HG03097 (cell line): ENCODE measurements at regions not wholly inside any gene's neighbourhood (a gene's known extent, or its start where the extent isn't known, plus 50 kb on each side); places are given as distances from the start of the nearest gene placed in this dataset.
"Not testable (repeated sequence)": the region's sequence is repeated elsewhere in the genome, so short reads cannot be mapped to it uniquely, and the experiment has no call there.

ENCODE experiments used
- ATAC-seq: cut with Tn5 transposase; IDR thresholded peaks from one replicate; pipeline ENCODE4 v1.9.1; 2021; ENCODE audit not compliant: unreplicated experiment, low FRiP score

DNA sequence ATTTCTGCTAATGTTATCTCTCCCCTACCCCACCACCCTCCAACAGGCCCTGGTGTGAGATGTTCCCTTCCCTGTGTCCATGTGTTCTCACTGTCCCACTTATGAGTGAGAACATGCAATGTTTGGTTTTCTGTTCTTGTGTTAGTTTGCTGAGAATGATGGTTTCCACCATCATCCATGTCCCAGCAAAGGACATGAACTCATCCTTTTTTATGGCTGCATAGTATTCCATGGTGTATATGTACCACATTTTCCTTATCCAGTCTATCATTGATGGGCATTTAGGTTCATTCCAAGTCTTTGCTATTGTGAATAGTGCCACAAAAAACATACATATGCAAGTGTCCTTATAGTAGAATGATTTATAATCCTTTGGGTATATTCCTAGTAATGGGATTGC, 104.5 kb downstream of the ZNF33B start:
- not testable (repeated sequence) for ATAC-seq

DNA sequence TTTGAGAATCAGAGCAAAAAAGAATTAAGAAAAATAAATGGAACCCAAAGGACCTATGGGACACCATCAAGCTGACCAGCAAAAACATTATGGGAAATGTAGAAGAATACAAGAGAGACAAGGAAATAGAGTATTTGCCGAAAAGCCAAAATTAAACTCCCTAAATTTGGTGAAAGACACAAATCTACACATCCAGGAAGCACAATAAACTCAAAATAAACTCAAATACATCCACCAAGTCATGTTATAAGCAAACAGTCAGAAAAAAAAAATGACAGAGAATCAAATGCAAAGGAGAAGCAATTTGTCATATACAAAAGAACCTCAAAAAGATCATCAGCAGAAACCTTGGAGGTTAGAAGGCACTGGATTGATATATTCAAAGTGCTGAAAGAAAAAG, 105.4 kb downstream of the ZNF33B start:
- ATAC-seq: no peak

DNA sequence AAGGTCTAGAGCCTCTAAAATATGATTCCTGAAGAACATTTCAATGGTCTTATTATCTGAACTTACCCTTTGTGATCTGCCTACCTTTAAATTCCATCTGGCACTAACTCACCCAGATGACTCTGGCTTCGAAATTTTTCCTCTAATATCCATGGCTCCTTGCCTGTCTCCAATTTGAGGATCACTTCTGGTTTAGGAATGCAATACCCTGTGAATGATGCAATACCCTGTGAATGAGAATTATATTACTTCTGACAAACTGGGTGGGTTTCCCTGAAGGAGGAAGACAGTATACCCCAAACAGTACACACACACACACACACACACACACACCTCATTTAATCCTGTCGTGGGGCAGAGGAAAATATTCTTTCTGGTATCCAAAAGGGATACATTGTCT, 115.3 kb downstream of the ZNF33B start:
- ATAC-seq: no peak

DNA sequence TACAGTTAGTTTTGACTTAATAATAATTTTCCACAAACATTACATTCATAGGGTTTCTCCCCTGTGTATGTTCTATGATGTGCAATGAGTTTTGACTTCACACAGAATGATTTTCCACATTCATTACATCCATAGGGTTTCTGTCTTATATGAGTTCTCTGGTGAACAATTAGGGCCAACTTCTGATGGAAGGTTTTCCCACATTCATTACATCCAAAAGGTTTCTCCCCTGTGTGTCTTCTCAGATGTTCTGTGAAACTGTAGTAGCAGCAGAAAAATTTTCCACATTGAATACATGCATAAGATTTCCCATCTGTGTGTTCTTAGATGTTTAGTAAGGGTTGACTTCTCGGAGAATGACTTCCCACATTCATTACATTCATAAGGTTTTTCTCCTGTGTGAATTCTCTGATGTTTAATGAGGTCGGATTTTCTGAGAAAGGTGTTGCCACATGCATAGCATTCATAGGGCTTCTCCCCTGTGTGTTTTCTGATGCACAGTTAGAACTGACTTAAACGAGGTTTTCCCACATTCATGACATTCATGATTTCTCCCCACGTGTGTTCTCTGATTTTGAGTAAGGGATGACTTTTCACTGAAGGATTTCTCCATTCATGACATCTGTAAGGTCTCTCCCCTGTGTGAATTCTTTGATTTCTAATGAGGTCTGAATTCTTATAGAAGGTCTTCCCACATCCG, 118.5 kb downstream of the ZNF33B start:
- no peak for ATAC-seq

DNA sequence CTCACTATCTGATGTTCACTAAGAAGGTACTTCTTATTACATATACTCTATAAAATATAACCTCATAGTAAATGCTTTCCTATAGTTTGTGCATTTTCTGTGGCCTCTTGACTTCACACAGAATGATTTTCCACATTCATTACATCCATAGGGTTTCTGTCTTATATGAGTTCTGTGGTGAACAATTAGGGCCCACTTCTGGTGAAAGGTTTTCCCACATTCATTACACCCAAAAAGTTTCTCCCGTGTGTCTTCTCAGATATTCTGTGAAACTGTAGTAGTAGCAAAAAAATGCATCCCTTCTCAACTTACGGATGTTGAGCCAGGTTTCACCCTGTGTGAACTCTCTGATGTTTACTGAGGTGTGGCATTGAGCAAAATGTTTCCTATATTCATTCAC, 119.3 kb downstream of the ZNF33B start:
- no peak for ATAC-seq

DNA sequence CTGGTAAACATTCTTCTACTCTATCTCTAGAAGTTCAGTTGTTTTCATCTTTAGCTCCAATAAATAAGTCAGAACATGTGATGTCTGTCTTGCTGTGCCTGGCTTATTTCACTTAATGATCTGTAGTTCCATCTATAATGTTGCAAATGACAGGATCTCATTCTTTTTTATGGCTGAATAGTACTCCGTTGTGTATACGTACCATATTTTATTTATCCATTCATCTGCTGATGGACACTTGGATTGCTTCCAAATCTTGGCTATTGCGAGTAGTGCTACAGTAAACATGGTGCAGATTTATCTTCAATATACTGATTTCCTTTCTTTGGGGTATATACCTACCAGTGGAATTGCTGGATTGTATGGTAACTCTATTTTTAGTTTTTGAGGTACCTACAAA, 124.4 kb downstream of the ZNF33B start:
- no peak for ATAC-seq

DNA sequence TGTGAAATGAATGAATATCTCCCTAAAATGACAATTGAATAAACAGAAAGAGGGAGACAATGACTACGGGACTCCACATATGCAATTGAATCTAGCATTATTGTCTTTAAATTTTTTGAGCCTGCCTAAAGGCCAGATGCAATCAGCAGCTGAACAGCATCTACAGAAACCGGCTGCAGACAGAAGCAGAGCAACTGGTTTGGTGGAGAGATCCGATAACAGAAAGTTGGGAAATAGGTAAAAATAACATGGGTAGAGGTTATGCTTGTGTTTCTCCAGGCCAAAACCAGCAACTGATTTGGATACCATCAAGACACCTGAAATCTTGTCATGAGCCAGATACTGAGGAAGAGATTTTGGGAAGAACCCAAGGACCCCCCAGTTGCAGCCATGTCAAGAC, 146.6 kb downstream of the ZNF33B start:
- no peak for ATAC-seq

DNA sequence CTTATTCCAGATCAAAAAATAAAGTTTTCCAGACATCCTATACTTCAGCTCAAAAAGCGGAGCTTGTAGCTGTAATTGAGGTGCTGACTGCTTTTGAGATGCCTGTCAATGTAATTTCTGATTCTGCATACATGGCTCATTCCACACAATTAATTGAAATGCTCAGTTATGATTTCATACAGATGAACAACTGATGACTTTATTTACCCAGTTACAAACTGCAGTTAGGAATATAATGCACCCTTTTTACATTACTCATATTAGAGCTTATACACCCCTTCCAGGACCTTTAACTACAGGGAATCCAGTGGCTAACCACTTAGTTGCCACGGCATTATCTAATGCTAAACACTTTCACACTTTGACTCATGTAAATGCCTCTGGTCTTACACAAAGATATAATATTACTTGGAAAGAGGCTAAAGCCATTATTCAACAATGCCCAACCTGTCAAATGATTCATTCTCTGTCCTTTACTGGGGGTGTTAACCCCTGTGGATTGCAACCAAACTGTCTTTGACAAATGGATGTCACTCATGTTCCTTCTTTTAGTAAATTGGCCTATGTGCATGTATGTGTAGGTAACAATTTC, 147.3 kb downstream of the ZNF33B start:
- no peak for ATAC-seq

DNA sequence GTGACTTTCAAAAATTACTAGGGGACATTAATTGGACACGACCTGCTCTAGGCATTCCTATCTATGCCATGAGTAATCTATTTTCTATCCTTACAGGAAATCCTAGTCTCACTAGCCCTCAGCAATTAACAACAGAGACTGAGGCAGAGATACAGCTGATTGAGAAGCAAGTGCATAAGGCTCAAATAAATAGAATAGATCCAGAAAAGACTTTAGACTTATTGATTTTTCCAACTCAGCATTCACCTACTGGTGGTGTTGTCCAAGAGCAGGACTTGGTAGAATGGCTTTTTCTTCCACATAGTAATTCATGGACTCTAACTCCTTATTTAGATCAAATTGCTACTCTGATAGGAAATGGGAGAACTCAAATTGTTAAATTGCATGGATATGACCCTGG, 148.0 kb downstream of the ZNF33B start:
- no peak for ATAC-seq

DNA sequence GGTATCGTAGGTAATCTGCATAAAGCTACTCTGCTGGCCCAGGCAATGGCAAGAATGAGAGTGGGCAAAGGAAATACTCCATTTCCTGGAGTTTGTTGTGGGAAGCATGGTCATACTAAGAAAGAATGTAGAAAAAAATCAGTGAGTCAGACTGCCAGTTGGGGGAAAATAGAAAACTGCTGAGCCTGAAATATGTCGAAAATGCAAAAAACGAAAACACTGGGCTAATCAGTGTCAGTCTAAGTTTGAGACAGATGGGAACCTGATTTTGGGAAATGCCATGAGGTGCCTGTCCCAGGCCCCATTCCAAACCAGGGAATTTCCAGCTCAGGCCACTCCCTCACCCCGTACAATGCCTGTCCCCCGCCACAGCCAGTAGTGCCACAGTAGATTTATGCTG, 150.0 kb downstream of the ZNF33B start:
- ATAC-seq: no peak

DNA sequence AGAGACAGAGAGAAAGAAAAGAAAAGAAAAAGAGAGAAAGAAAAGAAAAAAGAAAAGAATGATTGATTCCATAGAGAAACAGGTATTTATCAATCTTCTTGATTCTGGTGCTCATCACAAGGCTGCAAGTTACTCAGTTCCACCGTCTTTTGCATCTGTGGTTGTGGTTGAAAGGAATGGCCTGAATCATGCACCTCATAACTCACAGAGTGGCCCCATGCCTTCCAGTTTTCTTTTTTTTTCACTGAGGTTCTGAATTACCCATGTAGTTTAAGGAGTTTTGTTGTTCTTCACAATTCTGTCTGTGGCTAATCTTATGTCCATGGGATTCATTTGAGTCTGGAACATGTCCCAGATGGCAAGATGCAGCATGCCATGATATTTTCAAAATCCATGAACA, 156.0 kb downstream of the ZNF33B start:
- ATAC-seq: no peak

DNA sequence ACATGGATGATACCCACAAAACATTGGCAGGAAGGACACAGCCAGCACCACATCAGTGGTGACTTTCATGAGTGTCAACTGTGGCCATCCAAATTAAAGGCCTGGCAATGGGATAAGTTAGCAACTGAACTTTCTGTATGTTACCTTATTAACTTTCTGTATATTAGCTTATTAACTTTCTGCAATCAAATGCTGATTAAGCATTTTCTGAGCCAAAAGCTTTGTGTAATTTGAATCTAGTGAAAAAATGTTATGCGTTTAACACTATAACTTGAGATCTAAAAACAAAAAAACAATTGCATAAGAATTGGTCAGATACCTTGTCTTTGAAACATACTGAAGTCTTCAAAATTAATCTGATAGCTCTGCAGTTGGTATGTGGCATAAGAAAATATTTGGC, 159.3 kb downstream of the ZNF33B start:
- no peak for ATAC-seq

DNA sequence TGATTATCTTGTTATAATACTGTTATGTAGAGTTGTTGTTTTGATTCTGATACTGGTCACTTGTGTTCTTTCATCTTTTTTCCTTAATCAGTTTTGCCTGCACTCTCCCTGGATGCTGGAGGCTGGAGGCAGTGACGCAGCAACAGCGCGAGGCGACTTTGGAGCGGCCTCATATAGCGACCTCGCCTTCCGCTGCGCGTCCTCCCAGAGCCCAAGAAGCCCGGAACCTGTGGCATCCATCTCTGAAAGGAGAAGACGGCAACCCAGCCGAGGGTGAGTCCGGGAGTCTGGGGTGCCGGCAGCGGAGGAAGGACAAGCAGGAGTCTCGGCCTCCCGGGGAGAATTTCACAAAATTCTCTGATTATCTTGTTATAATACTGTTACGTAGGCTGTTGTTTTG, 161.2 kb downstream of the ZNF33B start:
- no peak for ATAC-seq

DNA sequence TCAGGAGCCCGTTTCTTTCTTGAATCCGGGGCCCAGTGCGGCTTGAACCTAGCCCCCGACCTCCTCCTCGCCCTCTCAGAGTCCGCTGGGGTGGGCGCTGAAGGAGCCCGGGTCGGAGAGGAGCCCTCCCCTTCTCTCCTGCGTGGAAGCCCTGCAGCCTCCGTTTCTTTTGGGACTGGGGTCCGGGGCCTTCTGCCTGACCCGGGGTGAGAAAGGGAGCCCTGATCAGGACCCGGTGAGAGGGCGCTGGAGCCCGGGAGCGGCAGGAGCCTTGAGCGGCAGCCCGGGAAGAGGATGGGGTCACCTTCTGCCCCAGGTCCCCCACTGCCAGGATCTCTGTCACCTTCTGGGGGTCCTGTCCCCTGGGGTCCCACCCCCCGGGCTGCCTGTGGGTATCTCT, 162.3 kb downstream of the ZNF33B start:
- no peak for ATAC-seq

DNA sequence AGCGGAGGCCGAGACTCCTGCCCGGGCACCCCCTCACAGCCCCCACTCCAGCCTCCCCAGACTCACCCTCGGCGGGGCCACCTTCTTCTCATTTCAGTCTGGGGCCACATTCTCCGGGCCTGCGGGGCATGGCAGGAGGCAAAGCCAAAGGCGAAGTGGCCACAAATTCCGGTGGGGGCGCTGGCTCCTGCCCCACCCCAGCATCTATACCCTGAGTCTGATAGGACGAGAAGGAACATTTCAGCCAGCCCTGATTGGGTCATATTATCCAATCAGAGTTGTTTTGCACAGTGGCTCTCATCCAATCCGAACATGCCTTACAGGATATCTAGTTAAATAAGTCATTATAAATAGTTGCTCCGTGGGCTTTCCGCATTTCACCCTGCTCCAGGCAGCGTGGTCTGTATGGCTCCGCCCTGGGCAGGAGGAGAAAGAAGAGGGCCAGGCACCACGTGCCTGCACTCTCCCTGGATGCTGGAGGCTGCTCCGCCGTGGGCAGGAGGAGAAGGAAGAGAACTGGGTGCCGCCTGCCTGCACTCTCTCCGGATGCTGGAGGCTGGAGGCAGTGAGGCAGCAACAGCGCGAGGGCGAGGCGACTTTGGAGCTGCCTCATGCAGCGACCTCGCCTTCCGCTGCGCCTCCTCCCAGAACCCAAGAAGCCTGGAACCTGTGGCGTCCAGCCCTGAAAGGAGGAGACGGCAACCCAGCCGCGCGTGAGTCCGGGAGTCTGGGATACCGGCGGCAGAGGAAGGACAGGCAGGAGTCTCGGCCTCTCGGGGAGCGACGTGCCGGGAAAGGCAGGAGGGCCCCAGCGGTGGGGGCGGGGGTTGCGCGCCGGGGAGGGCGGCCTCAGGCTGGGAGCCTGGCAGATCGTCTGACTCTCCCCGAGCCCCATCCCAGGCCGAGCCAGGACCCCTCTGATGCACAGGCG, 162.9 kb downstream of the ZNF33B start:
- ATAC-seq: no peak

DNA sequence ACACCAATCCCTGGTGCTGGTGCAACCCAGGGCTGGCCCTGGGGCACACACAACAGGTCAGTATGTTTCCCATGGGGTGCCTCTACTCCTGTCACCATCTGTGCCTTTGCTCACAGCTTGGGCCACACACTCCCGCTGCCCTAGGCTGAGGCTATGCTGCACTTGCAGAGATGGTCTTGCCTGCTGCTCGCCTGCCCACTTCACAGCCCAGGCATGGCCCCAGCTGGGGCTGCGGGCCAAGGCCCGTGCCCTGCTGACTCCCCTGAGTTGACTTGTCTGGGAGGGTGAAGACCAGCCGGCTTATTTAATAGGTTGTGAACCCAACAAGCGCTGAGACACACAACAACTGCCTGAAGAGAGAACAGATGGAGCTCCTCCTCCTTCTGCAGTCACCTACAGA, 184.1 kb downstream of the ZNF33B start:
- ATAC-seq: no peak

DNA sequence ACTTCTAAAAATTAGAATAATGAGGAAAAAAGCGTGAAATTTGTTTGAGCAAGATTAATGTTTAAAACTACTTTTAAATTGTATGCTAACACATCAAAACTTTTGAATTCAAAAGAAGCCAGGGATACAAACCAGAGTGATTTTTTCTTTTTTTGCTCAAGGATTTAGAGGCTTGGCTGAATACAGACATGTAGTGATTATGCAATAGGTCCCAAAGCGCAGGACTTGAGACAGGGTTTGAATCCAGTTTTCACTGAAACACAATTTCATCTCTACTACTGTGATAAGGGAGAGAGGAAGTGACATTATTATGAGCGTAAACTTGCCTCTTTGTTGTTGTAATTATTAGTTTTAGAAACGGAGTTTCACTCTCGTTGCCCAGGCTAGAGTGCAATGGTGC, 207.3 kb downstream of the ZNF33B start:
- ATAC-seq: no peak

DNA sequence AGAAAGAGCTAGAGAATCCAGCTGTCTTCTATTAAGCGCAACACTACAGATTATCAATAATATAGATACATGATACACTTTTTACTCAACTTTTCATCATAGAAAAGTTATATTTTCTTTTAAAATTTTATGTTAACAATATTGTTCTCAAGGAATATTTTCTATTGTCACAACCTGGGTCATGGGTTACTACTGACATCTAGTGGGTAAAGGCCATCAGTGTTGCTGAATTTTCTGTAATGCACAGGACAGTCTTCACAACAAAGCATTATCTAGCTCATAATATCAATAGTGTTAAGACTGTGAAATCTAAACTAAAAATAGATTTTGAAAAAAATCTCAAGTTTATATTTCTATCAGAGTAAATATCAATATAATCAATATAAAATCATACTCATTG, 209.8 kb downstream of the ZNF33B start:
- ATAC-seq: no peak

DNA sequence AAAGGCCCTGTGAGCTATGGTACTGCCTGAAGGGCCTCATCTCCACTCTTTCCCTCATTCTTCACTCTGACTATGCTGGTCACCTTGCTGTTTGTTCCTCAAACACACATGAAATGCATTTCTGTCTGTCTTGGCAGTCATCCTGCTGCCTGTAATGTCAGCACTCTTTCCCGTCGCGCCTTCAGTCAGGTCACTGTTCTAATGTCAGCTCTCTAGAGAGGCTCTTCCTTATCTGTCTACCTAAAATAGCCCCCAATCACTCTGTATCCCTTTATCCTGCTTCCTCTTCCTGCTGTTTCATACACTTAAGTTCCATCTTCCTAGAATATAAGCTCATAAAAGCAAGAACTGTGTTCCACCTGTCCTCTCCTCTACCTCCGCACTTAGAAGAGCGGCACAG, 215.5 kb downstream of the ZNF33B start:
- ATAC-seq: no peak

DNA sequence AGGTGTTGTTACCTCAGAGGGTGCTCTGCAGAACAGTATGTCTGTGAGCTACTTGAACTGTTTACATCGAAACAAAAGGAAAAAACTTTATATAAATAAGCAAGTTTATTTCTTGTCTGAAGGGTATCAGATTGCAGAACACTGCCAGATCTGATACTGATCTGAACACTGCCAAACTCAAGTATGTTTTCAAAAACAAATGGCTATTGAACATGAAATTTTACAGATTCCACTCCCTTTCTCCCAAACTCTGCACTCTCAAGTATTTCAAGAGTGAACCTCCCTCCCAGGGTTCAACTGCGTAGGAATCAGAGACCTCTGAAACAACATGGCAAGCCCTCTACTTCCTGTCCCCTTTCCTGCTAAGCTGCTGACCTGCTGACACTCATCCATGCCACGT, 216.6 kb downstream of the ZNF33B start:
- ATAC-seq: no peak

DNA sequence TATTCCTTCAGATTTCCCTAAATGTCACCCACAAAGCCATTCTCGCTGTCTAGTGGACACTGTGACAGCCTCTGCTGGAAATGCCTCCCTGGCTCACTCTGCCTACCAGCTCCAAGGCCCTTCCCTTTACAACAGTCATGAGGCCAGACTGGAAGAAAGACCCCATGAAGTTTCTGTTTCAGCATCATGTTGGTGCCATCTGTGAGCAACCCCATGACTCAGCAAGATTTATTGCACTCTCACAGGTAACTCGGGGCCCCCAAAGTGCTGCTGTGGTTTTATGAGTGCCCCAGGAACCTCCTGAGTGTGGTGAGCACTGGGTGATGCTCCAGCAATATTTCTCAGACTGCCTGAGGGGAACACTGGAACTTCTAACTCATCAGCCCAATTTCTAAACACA, 218.6 kb downstream of the ZNF33B start:
- no peak for ATAC-seq
